HAP-1 (cell line): ENCODE measurements at regions not wholly inside any gene's neighbourhood (a gene's known extent, or its start where the extent isn't known, plus 50 kb on each side); places are given as distances from the start of the nearest gene placed in this dataset.
A peak's percentile ranks its signal among the peaks of the same experiment; 100 is the strongest.

Experiments used
- DNase-seq, 2 experiments: peaks; one replicate each; pipeline ENCODE4 v3.0.0-alpha.2; 2016 to 2020; ENCODE audit warnings: low spot score in 2 of 2
- H3K27me3 ChIP-seq: fragments of 250-450 bp; sonication (Bioruptor Pico); 2 replicates; pipeline ENCODE4 v1.5.1; 2020; ENCODE audit warnings: low read depth, mild to moderate bottlenecking, moderate library complexity
- H3K36me3 ChIP-seq: fragments of 250-450 bp; sonication (Bioruptor Pico); replicated peaks from 2 replicates; pipeline ENCODE4 v1.5.1; 2020; ENCODE audit warnings: mild to moderate bottlenecking
- H3K4me1 ChIP-seq: fragments of 250-450 bp; sonication (Bioruptor Pico); 2 replicates; pipeline ENCODE4 v1.5.1; 2020; ENCODE audit warnings: mild to moderate bottlenecking
- H3K4me3 ChIP-seq: fragments of 250-450 bp; sonication (Bioruptor Pico); 2 replicates; pipeline ENCODE4 v1.5.1; 2020; ENCODE audit warnings: mild to moderate bottlenecking, moderate library complexity
- H3K9me3 ChIP-seq: fragments of 250-450 bp; sonication (Bioruptor Pico); 2 replicates; pipeline ENCODE4 v1.5.1; 2020; ENCODE audit warnings: mild to moderate bottlenecking, moderate library complexity
- in situ Hi-C: fragments of 300-500 bp; cut with MboI; formaldehyde crosslinking; loops from 3 replicates; pipeline ENCODE4 v1.14.3; 2020; ENCODE audit warnings: low sequenced_read_pairs, inconsistent platforms, mixed read lengths

- in situ Hi-C loops, result loop anchor here (10.0 kb wide), 1 partner anchor 149 kb away; no protein-coding TSS in a partner anchor
- no peaks in the 10 kb centered on the region for H3K36me3 ChIP-seq
- no peaks in the 10 kb centered on the region for H3K9me3 ChIP-seq
- peak in 1 of 2 experiments; percentile 56 for DNase-seq
- no peaks in the 10 kb centered on the region for H3K27me3 ChIP-seq
- no peak overlapping the region for H3K4me3 ChIP-seq
- H3K4me1 ChIP-seq, result peaks cover 11% of the 10 kb centered on the region
These were observed 75.3 kb upstream of the BOC start for GRCh38 chr3:113136071-113136470.

- Histone ChIP-seq H3K4me1 (peaks cover 15% of the 10 kb centered on the region), H3K27me3 (no peaks in the 10 kb centered on the region), H3K9me3 (no peaks in the 10 kb centered on the region), H3K36me3 (no peaks in the 10 kb centered on the region), H3K4me3 (no peak overlapping the region)
- peak; percentile 28 to 75 for DNase-seq
- in situ Hi-C loops, result loop anchor here (10.0 kb wide), 1 partner anchor 148 kb away; no protein-coding TSS in a partner anchor
These were observed 74.8 kb upstream of the BOC start for GRCh38 chr3:113136544-113136943.

- Histone ChIP-seq H3K36me3 (no peaks in the 10 kb centered on the region), H3K4me1 (peaks cover 19% of the 10 kb centered on the region), H3K4me3 (no peak overlapping the region), H3K9me3 (no peaks in the 10 kb centered on the region), H3K27me3 (no peaks in the 10 kb centered on the region)
- in situ Hi-C loops, result loop anchor here (10.0 kb wide), 1 partner anchor 146 kb away; no protein-coding TSS in a partner anchor
- DNase-seq, result no peak
These were observed 72.3 kb upstream of the BOC start for GRCh38 chr3:113138839-113139743.

GRCh38 chr3:113140876-113141275 lies 70.5 kb upstream of the BOC start:
- in situ Hi-C loops, result no loop called here
- H3K36me3 ChIP-seq, result no peaks in the 10 kb centered on the region
- H3K4me1 ChIP-seq, result peaks cover 16% of the 10 kb centered on the region
- no peaks in the 10 kb centered on the region for H3K9me3 ChIP-seq
- H3K4me3 ChIP-seq, result no peak overlapping the region
- no peak for DNase-seq
- H3K27me3 ChIP-seq, result no peaks in the 10 kb centered on the region

GRCh38 chr3:113141543-113141942 lies 69.8 kb upstream of the BOC start:
- Histone ChIP-seq H3K9me3 (no peaks in the 10 kb centered on the region), H3K4me3 (no peak overlapping the region), H3K27me3 (no peaks in the 10 kb centered on the region), H3K36me3 (no peaks in the 10 kb centered on the region), H3K4me1 (peaks cover 16% of the 10 kb centered on the region)
- no peak for DNase-seq
- in situ Hi-C loops, result no loop called here

GRCh38 chr3:113142476-113142875 lies 68.9 kb upstream of the BOC start:
- H3K36me3 ChIP-seq, result no peaks in the 10 kb centered on the region
- H3K27me3 ChIP-seq, result no peaks in the 10 kb centered on the region
- in situ Hi-C loops, result no loop called here
- no peak for DNase-seq
- H3K4me3 ChIP-seq, result no peak overlapping the region
- H3K4me1 ChIP-seq, result peaks cover 17% of the 10 kb centered on the region
- H3K9me3 ChIP-seq, result no peaks in the 10 kb centered on the region

GRCh38 chr3:113143353-113143752 lies 68.0 kb upstream of the BOC start:
- Histone ChIP-seq H3K36me3 (no peaks in the 10 kb centered on the region), H3K4me3 (no peak overlapping the region), H3K27me3 (no peaks in the 10 kb centered on the region), H3K4me1 (peaks cover 17% of the 10 kb centered on the region), H3K9me3 (no peaks in the 10 kb centered on the region)
- DNase-seq, result no peak
- in situ Hi-C loops, result no loop called here

- Histone ChIP-seq H3K4me3 (no peak overlapping the region), H3K36me3 (no peaks in the 10 kb centered on the region), H3K27me3 (no peaks in the 10 kb centered on the region), H3K4me1 (peaks cover 10% of the 10 kb centered on the region), H3K9me3 (no peaks in the 10 kb centered on the region)
- DNase-seq, result no peak
- in situ Hi-C loops, result no loop called here
These were observed 63.6 kb upstream of the BOC start for GRCh38 chr3:113147681-113148261.

- H3K9me3 ChIP-seq, result no peaks in the 10 kb centered on the region
- no peak for DNase-seq
- H3K27me3 ChIP-seq, result no peaks in the 10 kb centered on the region
- no peaks in the 10 kb centered on the region for H3K36me3 ChIP-seq
- no peak overlapping the region for H3K4me3 ChIP-seq
- in situ Hi-C loops, result no loop called here
- H3K4me1 ChIP-seq, result peaks cover 10% of the 10 kb centered on the region
These were observed 63.1 kb upstream of the BOC start for GRCh38 chr3:113148284-113148683.

- Histone ChIP-seq H3K4me3 (no peak overlapping the region), H3K36me3 (no peaks in the 10 kb centered on the region), H3K9me3 (no peaks in the 10 kb centered on the region), H3K4me1 (peaks cover 10% of the 10 kb centered on the region), H3K27me3 (no peaks in the 10 kb centered on the region)
- DNase-seq, result no peak
- in situ Hi-C loops, result no loop called here
These were observed 61.1 kb upstream of the BOC start for GRCh38 chr3:113150250-113150649.

- H3K36me3 ChIP-seq, result no peaks in the 10 kb centered on the region
- no peak overlapping the region for H3K4me3 ChIP-seq
- in situ Hi-C loops, result no loop called here
- no peak for DNase-seq
- H3K4me1 ChIP-seq, result peaks cover 3% of the 10 kb centered on the region
- H3K27me3 ChIP-seq, result no peaks in the 10 kb centered on the region
- no peaks in the 10 kb centered on the region for H3K9me3 ChIP-seq
These were observed 59.8 kb upstream of the BOC start for GRCh38 chr3:113151461-113152031.

GRCh38 chr3:113152849-113153248 lies 58.5 kb upstream of the BOC start:
- no peaks in the 10 kb centered on the region for H3K27me3 ChIP-seq
- H3K4me3 ChIP-seq, result no peak overlapping the region
- in situ Hi-C loops, result no loop called here
- H3K36me3 ChIP-seq, result no peaks in the 10 kb centered on the region
- no peak for DNase-seq
- no peaks in the 10 kb centered on the region; the same call in 1 of the 2 replicates for H3K4me1 ChIP-seq
- H3K9me3 ChIP-seq, result no peaks in the 10 kb centered on the region

- Histone ChIP-seq H3K9me3 (no peaks in the 10 kb centered on the region), H3K36me3 (no peaks in the 10 kb centered on the region), H3K4me1 (no peaks in the 10 kb centered on the region; the same call in 1 of the 2 replicates), H3K27me3 (no peaks in the 10 kb centered on the region), H3K4me3 (no peak overlapping the region)
- in situ Hi-C loops, result no loop called here
- no peak for DNase-seq
These were observed 57.8 kb upstream of the BOC start for GRCh38 chr3:113153499-113154107.
